ENCODE measurements at regions not wholly inside any gene's neighbourhood (a gene's known extent, or its start where the extent isn't known, plus 50 kb on each side); places are given as distances from the start of the nearest gene placed in this dataset.
"Not testable (repeated sequence)": the region's sequence is repeated elsewhere in the genome, so short reads cannot be mapped to it uniquely, and the experiment has no call there.

- DNase-seq (ENCODE audit: low read depth in 3 of 3): no peak
Observed at GRCh38 chr15:95132774-95133173, 901.4 kb downstream of the MCTP2 start.

- no peak for DNase-seq (ENCODE audit: low read depth in 3 of 3)
Observed at GRCh38 chr15:95134431-95135110, 903.2 kb downstream of the MCTP2 start.

DNA sequence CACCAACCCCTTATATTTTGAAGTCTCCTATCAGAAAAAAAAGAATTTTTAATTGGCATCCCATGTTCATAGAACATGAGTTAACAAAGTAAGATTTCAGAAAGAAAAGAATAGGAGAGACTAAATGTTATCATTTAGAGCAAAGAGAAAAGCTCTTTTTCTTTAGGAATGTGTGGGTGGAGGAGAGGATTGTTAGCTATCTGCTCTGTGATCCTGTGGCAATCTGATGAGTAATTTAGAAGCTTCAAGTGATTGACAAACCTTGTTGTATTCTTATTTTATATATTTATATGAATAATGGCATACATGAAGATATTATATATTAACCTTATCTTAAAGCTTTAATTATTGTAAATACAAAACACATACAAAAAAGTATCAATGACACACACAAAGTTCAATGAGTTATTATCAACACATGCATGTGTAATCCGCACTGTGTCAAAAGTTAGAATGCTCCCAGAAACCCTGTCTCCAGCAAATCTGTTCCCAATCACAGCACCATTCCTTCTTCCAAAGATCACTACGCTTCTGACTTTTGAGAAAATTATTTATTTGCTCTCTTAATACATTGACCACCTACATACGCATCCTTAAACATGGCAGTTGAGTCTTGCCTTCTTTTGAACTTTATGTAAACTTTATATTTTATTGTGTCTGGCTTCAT is 907.4 kb downstream of the MCTP2 start:
- no peak for DNase-seq (ENCODE audit: low read depth in 3 of 3)

GRCh38 chr15:95141486-95141885 is 910.1 kb downstream of the MCTP2 start:
- DNase-seq (ENCODE audit: low read depth in 3 of 3): no peak

- no peak for DNase-seq (ENCODE audit: low read depth in 3 of 3)
Observed at GRCh38 chr15:95142531-95142930, 911.2 kb downstream of the MCTP2 start.

GRCh38 chr15:95146481-95146880 is 915.1 kb downstream of the MCTP2 start:
- no peak for DNase-seq (ENCODE audit: low read depth in 3 of 3)

DNA sequence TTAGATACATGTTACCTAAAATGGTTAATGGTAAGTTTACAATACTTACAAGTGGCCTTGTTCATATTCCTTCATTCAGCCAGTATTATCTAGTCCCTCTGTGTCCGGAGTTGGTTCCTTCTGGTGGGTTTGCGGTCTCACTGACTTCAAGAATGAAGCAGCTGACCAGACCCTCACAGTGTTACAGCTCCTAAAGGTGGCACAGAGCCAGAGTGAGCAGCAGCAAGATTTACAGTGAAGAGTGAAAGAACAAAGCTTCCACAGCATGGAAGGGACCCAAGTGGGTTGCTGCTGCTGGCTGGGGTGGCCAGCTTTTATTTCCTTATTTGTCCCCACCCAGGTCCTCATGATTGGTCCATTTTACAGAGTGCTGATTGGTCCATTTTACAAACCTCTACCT is 916.8 kb downstream of the MCTP2 start:
- no peak for DNase-seq (ENCODE audit: low read depth in 3 of 3)

DNA sequence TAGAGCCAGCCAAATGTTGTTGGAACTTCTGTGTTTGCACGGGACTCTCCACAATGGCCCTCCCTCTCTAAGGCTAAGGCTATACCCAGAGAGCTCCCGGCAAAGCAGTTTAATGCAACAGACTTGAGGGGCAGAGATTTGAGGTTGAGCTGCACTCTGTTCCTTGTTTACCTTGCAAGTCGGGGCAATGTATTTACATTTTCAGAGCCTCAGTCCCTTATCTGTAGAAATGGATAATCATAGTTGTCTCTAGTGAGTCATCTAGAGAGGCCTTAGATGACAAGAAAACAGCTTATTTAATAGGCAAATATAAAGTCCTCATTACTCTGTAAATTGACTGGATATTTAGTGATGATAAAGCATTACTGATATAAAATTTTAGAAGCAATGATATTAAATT is 917.7 kb downstream of the MCTP2 start:
- DNase-seq (ENCODE audit: low read depth in 3 of 3): no peak

DNA sequence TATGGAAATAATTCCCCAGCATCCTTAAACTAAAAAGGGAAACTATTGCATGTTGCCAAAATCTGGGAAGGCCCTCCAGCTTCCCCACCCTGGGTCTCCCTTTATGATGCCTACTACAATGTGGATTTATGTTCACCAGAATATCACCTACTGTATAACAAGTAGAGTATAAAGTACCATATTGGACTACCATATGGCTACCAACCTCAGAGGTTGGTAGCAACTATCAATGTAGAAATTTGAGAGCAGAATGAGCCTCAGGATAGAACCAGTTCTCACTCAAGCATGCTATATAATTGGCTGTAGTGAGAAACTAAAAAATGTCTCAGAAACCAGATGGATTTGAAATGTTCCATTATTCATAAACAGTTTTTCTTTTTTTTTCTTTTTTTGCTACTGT is 918.4 kb downstream of the MCTP2 start:
- DNase-seq (ENCODE audit: low read depth in 3 of 3): no peak

DNA sequence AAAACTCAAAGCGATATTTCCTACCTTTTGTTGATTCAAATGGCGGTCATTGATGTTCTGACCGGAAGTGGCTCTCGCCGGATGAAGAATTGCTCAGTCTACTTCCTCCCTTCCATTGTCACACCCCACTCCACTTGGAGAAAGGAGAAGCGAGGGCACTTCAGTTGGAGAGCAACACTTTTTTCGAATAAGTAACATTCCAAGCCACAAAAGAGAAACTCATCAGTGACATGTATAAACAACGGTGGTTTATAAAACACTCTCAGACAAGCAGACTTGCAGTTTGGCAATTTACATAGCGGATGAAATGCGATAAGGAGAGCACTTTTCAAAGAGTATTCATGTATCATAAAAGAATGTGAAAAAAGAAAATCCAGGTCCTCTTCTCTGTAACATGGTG is 919.1 kb downstream of the MCTP2 start:
- DNase-seq (ENCODE audit: low read depth in 3 of 3): no peak

DNA sequence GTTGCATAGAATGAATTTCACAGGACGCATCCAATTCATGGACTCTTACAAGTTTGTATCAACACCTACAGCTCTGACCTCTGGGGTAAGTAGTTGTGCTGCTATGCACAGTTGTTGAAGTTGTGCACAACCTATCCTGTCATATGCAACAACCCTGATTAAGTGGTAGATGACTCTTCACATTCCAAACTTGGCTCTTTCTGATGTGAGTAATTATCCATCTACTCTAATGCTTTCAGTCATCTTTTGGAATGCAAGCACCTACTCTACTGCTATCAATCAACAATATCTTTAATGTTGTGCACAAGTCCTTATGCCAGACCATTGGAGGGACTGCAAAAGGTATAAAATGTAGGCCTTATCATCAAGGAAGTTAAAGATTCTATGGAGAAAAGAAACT is 921.4 kb downstream of the MCTP2 start:
- no peak for DNase-seq (ENCODE audit: low read depth in 3 of 3)

GRCh38 chr15:95153201-95153600 is 921.8 kb downstream of the MCTP2 start:
- DNase-seq (ENCODE audit: low read depth in 3 of 3): not testable (repeated sequence)

- no peak for DNase-seq (ENCODE audit: low read depth in 3 of 3)
Observed at GRCh38 chr15:95160316-95160715, 929.0 kb downstream of the MCTP2 start.

DNA sequence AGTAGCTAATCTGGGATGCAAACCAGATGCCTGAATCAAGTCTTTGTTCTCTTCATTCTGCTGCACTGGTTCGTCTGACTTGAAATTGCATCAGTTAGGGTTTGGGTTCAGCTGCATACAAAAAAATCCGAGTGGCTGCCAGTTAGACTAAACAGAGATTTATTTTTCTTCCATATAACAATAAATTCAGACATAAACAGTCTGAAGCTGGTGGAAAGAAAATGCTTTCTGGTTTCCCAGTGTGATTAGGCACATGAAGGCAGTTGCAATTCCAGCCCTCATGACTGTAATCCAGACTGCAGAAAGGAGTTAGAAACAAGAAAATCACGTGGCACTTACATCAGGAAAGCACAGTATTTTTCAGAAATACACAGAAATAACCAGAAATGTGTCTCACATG is 930.7 kb downstream of the MCTP2 start:
- DNase-seq (ENCODE audit: low read depth in 3 of 3): no peak

- DNase-seq (ENCODE audit: low read depth in 3 of 3): no peak
Observed at GRCh38 chr15:95162531-95162930, 931.2 kb downstream of the MCTP2 start.

- DNase-seq (ENCODE audit: low read depth in 3 of 3): no peak
Observed at GRCh38 chr15:95162967-95163531, 931.7 kb downstream of the MCTP2 start.

DNA sequence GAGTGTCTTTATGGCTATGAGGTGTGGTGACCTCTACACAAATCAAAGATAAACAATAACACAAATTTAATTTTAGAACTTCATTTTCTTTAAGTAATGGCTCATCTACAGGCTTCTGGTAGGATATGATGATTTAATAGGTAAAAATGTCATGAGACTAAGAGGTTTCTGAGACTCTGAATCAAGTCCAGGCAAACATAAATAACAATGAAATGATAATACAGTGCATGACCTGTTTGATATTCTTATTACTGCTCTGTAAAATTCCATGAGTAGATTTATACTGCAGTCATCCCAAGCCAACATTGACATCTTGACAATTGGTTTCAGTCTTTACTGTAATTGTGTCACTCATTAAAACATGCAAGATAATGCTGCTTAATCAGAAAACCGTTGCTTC is 936.8 kb downstream of the MCTP2 start:
- DNase-seq (ENCODE audit: low read depth in 3 of 3): no peak

DNA sequence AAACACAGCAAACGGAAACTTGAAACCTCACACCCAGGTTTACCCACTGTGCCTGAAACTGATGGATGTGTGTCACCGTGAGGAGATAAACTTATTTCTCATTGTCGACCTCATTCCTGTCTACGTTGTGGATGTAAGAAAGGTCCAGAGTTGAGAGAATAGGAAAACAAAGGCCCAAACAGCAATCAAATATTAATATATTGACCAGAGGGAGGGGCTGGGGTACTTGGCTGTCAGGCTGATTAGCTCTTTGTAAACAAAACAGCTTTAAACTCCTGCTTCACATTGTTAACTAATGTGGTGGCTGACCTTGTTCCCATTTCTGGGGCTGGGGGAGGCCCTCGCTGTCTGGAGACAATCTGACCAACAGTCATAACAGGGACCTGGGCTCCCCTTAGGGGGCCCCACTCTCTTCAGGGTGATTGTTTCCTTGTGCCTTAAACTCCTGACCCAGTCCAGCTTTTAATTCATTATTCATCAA is 937.6 kb downstream of the MCTP2 start:
- no peak for DNase-seq (ENCODE audit: low read depth in 3 of 3)

DNA sequence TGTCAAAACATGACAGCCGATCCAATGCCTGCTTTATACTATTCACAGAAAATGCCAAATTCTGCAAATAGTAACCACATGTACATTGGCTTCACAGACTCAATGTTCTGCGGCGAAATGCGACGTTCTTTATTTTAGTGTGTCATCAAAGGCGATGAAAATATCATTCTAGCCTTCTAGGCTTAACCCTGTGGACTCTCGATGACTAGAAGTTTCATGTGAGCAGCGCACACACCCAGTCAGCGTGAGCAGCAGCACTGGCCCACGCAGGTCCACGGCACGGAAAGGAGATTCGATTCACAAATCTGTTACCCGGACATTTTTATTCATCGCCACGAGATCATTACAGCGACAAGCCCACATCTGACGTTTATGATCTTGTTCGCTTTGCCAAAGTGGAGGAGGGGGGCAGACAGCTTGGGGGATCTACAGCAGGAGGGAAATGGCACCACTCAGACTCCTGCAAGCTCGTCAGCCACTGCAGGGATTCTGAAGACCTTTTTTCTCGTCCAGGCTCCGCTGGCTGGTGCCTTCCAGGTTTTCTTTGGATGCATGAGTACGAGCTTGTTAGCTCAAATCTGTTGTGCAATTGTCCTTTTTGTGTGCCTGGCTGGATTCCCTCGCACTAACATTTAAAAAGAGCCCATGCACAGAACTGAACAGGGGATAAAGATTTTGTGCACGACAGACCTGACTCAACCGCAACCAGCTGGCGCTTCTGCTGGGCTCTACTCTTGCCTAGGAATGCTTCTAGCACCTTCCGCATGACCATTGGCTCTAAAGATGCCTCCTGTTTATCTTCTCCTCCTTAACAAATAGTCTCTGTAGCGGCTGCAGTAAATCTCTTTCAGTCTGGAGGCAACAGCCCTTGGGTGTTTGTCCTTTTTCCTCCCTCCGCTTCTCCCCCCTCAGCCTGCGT is 938.4 kb downstream of the MCTP2 start:
- DNase-seq (ENCODE audit: low read depth in 3 of 3): no peak

DNA sequence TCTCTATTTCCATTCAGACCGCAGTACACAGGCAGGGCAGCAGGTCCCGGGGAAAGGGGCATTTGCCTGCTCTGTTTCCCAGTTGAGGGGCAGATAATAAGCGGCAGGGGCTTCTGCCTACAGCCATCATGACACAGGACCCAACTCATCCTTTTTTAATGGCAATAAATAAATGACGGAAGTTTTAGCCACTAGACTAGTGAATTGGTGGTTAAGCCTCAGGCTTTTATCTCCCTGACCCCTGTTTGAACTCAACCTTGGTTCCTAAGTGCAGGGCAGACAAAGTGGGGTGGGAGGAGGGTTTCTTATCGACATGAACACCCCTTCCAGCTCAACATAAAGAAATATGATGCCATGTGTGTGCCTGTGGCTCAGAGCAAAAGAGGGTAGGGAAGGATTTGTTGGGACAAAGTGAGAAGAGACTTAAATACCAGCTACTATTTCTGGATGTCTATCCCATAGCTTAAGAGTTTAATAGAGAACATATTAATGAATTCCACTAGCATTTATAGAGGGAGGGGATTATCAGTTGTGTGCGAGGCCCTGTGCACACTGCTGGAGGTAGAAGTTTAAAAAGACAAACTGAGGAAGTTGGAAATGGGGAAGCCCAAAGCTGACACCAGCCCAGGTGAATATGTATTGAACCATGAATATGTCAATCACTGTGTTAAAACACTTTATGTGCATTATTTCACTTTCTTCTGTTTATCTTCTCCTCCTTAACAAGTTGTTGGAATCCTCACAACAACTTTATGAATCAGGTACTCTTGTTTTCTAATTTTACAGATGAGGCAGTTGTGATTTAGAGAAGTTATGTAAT is 939.4 kb downstream of the MCTP2 start:
- no peak for DNase-seq (ENCODE audit: low read depth in 3 of 3)

- DNase-seq (ENCODE audit: low read depth in 3 of 3): no peak
Observed at GRCh38 chr15:95171564-95171963, 940.2 kb downstream of the MCTP2 start.
